DOHH2 (cell line): ENCODE measurements at regions not wholly inside any gene's neighbourhood (a gene's known extent, or its start where the extent isn't known, plus 50 kb on each side); places are given as distances from the start of the nearest gene placed in this dataset.

Source experiments
- H3F3A ChIP-seq: fragments of 200-600 bp; sonication (generic), shearing (Covaris generic); 2 replicates; pipeline ENCODE4 v1.6.0; 2016; ENCODE audit warnings: antibody characterized with exemption, mild to moderate bottlenecking; ENCODE audit not compliant: control insufficient read depth, insufficient read depth
- H3K27ac ChIP-seq: fragments of 200-600 bp; sonication (generic); 2 replicates; pipeline ENCODE4 v1.5.1; 2014; ENCODE audit warnings: low read depth, mild to moderate bottlenecking, low read length, moderate library complexity
- H3K27me3 ChIP-seq: fragments of 200-600 bp; sonication (generic); 2 replicates; pipeline ENCODE4 v1.6.1; 2014; ENCODE audit warnings: mild to moderate bottlenecking, low read length, mixed read lengths; ENCODE audit not compliant: control insufficient read depth
- H3K36me3 ChIP-seq: fragments of 200-600 bp; sonication (generic); 2 replicates; pipeline ENCODE4 v1.6.1; 2014; ENCODE audit warnings: mild to moderate bottlenecking, low read length, moderate library complexity, mixed read lengths; ENCODE audit not compliant: control insufficient read depth
- H3K4me1 ChIP-seq: fragments of 200-600 bp; sonication (generic); 2 replicates; pipeline ENCODE4 v1.6.1; 2014; ENCODE audit warnings: mild to moderate bottlenecking, low read length, mixed read lengths; ENCODE audit not compliant: control insufficient read depth
- H3K4me2 ChIP-seq: fragments of 200-600 bp; sonication (generic); 2 replicates; pipeline ENCODE4 v1.6.0; 2014; ENCODE audit warnings: mild to moderate bottlenecking, low read length, moderate library complexity
- H3K4me3 ChIP-seq: fragments of 200-600 bp; sonication (generic); 2 replicates; pipeline ENCODE4 v1.5.1; 2014; ENCODE audit warnings: mild to moderate bottlenecking, low read length, mixed read lengths
- H3K79me2 ChIP-seq: fragments of 200-600 bp; sonication (generic); 2 replicates; pipeline ENCODE4 v1.6.1; 2014; ENCODE audit warnings: mild to moderate bottlenecking, low read length, mixed read lengths; ENCODE audit not compliant: control insufficient read depth
- H3K9me2 ChIP-seq: fragments of 200-600 bp; sonication (generic); replicated peaks from 2 replicates; pipeline ENCODE4 v1.6.1; 2014; ENCODE audit warnings: mild to moderate bottlenecking, low read length, mixed read lengths; ENCODE audit not compliant: control insufficient read depth
- H3K9me3 ChIP-seq: fragments of 200-600 bp; sonication (generic); 2 replicates; pipeline ENCODE4 v1.6.1; 2014; ENCODE audit warnings: antibody characterized with exemption, low read length, mixed read lengths; ENCODE audit not compliant: control insufficient read depth, insufficient read depth
- H4K20me1 ChIP-seq: fragments of 200-600 bp; sonication (generic); 2 replicates; pipeline ENCODE4 v1.6.0; 2014; ENCODE audit warnings: low read depth, mild to moderate bottlenecking, antibody characterized with exemption, low read length, moderate library complexity; ENCODE audit not compliant: control insufficient read depth, insufficient read depth
- CTCF ChIP-seq: fragments of 200-600 bp; sonication (generic); IDR thresholded peaks from one replicate; pipeline ENCODE4 v1.5.1; 2014; ENCODE audit warnings: antibody characterized with exemption, mild to moderate bottlenecking, low read depth, low read length; ENCODE audit not compliant: poor library complexity, severe bottlenecking
- EZH2phosphoT487 ChIP-seq: fragments of 200-600 bp; sonication (generic); IDR thresholded peaks from 2 replicates; pipeline ENCODE4 v1.6.1; 2017; ENCODE audit warnings: borderline replicate concordance, mild to moderate bottlenecking, antibody characterized with exemption, low read length, moderate library complexity, mixed read lengths

- no peaks in the 10 kb centered on the region for H3K4me1 ChIP-seq
- no peaks in the 10 kb centered on the region for H3K79me2 ChIP-seq
- H3K4me2 ChIP-seq: no peak overlapping the region
- no peaks in the 10 kb centered on the region for H3K27me3 ChIP-seq
- no peak overlapping the region for H3K4me3 ChIP-seq
- TF ChIP-seq EZH2phosphoT487 (no peak), CTCF (no peak)
- H3K9me2 ChIP-seq: no peaks in the 10 kb centered on the region
- no peaks in the 10 kb centered on the region for H3F3A ChIP-seq
- no peak overlapping the region for H3K27ac ChIP-seq
- H4K20me1 ChIP-seq: no peaks in the 10 kb centered on the region
- no peaks in the 10 kb centered on the region for H3K9me3 ChIP-seq
- no peaks in the 10 kb centered on the region for H3K36me3 ChIP-seq
Observed at GRCh38 chr13:86714495-86714894, 915.3 kb upstream of the SLITRK6 start.

- H3K27ac ChIP-seq: no peak overlapping the region
- no peaks in the 10 kb centered on the region for H4K20me1 ChIP-seq
- H3F3A ChIP-seq: no peaks in the 10 kb centered on the region
- no peaks in the 10 kb centered on the region for H3K9me3 ChIP-seq
- TF ChIP-seq CTCF: no peak
- TF ChIP-seq EZH2phosphoT487: no peak
- H3K4me3 ChIP-seq: no peak overlapping the region
- no peaks in the 10 kb centered on the region for H3K9me2 ChIP-seq
- no peak overlapping the region for H3K4me2 ChIP-seq
- no peaks in the 10 kb centered on the region for H3K27me3 ChIP-seq
- no peaks in the 10 kb centered on the region for H3K79me2 ChIP-seq
- H3K4me1 ChIP-seq: no peaks in the 10 kb centered on the region
- no peaks in the 10 kb centered on the region for H3K36me3 ChIP-seq
Observed at GRCh38 chr13:86725105-86725504, 925.9 kb upstream of the SLITRK6 start.

- no peak for TF ChIP-seq EZH2phosphoT487
- TF ChIP-seq CTCF: no peak
- Histone ChIP-seq H3K9me2 (no peaks in the 10 kb centered on the region), H3K27ac (no peak overlapping the region)
Observed at GRCh38 chr13:86729206-86729605, 930.0 kb upstream of the SLITRK6 start.

GRCh38 chr13:86731987-86732386, 932.8 kb upstream of the SLITRK6 start:
- H3K4me1 ChIP-seq: no peaks in the 10 kb centered on the region
- TF ChIP-seq EZH2phosphoT487: no peak
- no peak for TF ChIP-seq CTCF

More at GRCh38 chr13:86729206-86729605, 930.0 kb upstream of the SLITRK6 start:
- H3K4me3 ChIP-seq: no peak overlapping the region
- no peaks in the 10 kb centered on the region for H3K27me3 ChIP-seq
- H3K9me3 ChIP-seq: no peaks in the 10 kb centered on the region
- H4K20me1 ChIP-seq: no peaks in the 10 kb centered on the region
- no peak overlapping the region for H3K4me2 ChIP-seq
- no peaks in the 10 kb centered on the region for H3K79me2 ChIP-seq
- no peaks in the 10 kb centered on the region for H3K36me3 ChIP-seq
- no peaks in the 10 kb centered on the region for H3K4me1 ChIP-seq
- no peaks in the 10 kb centered on the region for H3F3A ChIP-seq

More at GRCh38 chr13:86731987-86732386, 932.8 kb upstream of the SLITRK6 start:
- no peaks in the 10 kb centered on the region for H3K27me3 ChIP-seq
- H3K4me2 ChIP-seq: no peak overlapping the region
- H3K9me2 ChIP-seq: no peaks in the 10 kb centered on the region
- H3K27ac ChIP-seq: no peak overlapping the region
- no peaks in the 10 kb centered on the region for H3K79me2 ChIP-seq
- no peak overlapping the region for H3K4me3 ChIP-seq
- no peaks in the 10 kb centered on the region for H3K36me3 ChIP-seq
- H3K9me3 ChIP-seq: no peaks in the 10 kb centered on the region
- no peaks in the 10 kb centered on the region for H4K20me1 ChIP-seq
- no peaks in the 10 kb centered on the region for H3F3A ChIP-seq
